ENCODE measurements at regions not wholly inside any gene's neighbourhood (a gene's known extent, or its start where the extent isn't known, plus 50 kb on each side); places are given as distances from the start of the nearest gene placed in this dataset.

DNA sequence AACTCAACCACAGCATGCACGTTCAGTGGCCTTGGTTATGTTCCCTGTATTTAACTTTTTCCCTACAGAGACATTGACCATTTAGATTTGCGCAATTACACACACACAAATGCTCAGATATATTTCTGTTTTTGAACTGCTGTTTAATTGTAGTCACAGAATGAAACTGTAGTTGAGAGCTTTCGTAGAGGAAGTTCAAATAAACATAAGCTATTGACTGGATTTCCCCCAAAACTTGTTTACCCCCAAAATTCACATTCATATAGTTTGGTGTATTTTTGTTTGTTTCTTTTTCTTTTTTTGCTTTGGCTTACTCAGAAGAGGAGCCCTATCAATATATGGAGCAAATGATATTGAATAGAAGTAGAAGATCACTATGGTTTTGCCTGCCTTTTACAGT, 921.0 kb downstream of the ADGRL2 start:
- Mint-ChIP-seq H3K4me3 (no peak overlapping the region), H3K27ac (no peak overlapping the region), H3K36me3 (ENCODE audit: low read depth) (no peaks in the 10 kb centered on the region), H3K4me1 (ENCODE audit: low read depth) (no peaks in the 10 kb centered on the region), H3K9me3 (no peaks in the 10 kb centered on the region), H3K27me3 (ENCODE audit: low read depth) (no peaks in the 10 kb centered on the region)
- DNase-seq (ENCODE audit: low spot score) = no peak

DNA sequence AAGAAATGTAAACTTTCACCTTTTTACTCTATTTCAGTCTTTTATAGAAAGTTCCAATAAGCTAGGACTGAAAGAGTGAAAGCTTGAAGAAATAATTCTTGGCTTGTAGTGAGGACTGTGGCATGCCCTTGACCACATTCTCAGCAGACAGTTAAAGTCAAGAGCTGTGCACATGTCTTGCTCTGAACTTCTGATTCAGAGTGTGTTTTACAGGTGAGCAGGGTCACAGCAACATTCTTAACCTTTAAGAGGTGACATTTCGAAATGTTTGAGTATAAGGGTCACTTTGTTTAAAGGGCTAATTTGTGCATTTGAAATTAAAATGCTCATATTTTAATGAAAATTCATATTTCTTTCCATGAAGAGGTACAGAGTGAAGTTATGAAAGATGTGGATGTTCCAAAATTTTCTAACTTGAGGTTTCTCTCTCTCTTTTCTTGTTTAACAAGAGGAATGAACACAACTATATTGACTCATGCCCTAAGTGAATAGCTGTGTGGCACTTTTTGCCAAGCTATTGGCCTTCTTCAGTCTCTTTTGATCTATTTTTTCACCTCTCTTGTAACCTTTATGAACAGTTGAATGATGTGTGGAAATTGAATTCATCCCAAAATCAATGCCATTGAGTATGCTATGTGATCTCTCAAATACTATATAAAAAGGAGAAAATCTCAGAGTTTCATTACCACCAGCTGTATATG, 918.1 kb downstream of the ADGRL2 start:
- no peaks in the 10 kb centered on the region for H3K9me3 Mint-ChIP-seq
- no peaks in the 10 kb centered on the region for H3K36me3 Mint-ChIP-seq (ENCODE audit: low read depth)
- no peaks in the 10 kb centered on the region for H3K27me3 Mint-ChIP-seq (ENCODE audit: low read depth)
- no peak overlapping the region for H3K4me3 Mint-ChIP-seq
- no peak overlapping the region for H3K27ac Mint-ChIP-seq
- no peaks in the 10 kb centered on the region for H3K4me1 Mint-ChIP-seq (ENCODE audit: low read depth)
- no peak for DNase-seq (ENCODE audit: low spot score)

GRCh38 chr1:82710091-82710490, 909.4 kb downstream of the ADGRL2 start:
- no peaks in the 10 kb centered on the region for H3K4me1 Mint-ChIP-seq (ENCODE audit: low read depth)
- H3K36me3 Mint-ChIP-seq (ENCODE audit: low read depth) = no peaks in the 10 kb centered on the region
- H3K27ac Mint-ChIP-seq = no peak overlapping the region
- H3K27me3 Mint-ChIP-seq (ENCODE audit: low read depth) = no peaks in the 10 kb centered on the region
- no peak for DNase-seq (ENCODE audit: low spot score)
- H3K9me3 Mint-ChIP-seq = no peaks in the 10 kb centered on the region
- H3K4me3 Mint-ChIP-seq = no peak overlapping the region

- no peak overlapping the region for H3K27ac Mint-ChIP-seq
- no peak overlapping the region for H3K4me3 Mint-ChIP-seq
- no peaks in the 10 kb centered on the region for H3K4me1 Mint-ChIP-seq (ENCODE audit: low read depth)
- H3K9me3 Mint-ChIP-seq = no peaks in the 10 kb centered on the region
- H3K36me3 Mint-ChIP-seq (ENCODE audit: low read depth) = no peaks in the 10 kb centered on the region
- no peak for DNase-seq (ENCODE audit: low spot score)
- no peaks in the 10 kb centered on the region for H3K27me3 Mint-ChIP-seq (ENCODE audit: low read depth)
These were observed 906.9 kb downstream of the ADGRL2 start for GRCh38 chr1:82707681-82708080.

DNA sequence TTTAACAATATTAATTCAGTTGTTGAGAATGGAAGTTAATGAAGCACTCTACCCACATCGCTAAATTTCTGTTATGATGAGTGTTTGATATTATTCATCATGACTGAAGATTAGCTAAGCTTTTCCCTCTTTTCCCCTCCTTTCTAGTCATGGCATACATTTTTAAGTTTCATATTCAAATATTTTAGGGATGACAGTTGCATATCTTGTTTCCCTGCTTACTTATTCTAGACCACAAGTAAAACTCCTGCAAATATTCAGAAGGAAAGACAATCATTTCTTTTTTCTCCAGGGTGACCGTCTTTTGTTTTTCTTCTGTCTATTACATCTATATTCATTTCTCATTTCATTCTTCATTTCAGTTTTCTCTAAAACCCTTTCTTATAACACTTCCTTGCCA, 906.0 kb downstream of the ADGRL2 start:
- H3K36me3 Mint-ChIP-seq (ENCODE audit: low read depth) = no peaks in the 10 kb centered on the region
- no peaks in the 10 kb centered on the region for H3K9me3 Mint-ChIP-seq
- no peak overlapping the region for H3K4me3 Mint-ChIP-seq
- H3K27me3 Mint-ChIP-seq (ENCODE audit: low read depth) = no peaks in the 10 kb centered on the region
- no peak for DNase-seq (ENCODE audit: low spot score)
- H3K27ac Mint-ChIP-seq = no peak overlapping the region
- no peaks in the 10 kb centered on the region for H3K4me1 Mint-ChIP-seq (ENCODE audit: low read depth)

DNA sequence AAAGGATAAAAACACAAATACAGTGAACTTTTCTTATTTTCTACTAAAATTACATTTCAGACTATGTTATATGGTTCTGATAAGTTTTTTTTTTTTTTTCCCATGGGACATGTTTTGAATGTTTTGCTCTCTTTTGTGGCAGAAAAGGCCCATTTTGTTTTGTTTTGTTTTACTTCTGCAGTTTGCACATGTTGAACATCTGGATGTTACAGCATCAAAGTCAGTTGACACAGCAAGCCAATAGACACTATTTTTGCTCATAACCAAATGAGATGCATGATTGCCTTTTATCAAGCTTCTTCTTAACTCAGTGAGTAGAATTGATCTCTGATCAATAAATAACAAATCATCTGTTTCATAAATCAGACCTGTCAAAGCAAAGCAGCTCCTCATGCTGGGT, 904.2 kb downstream of the ADGRL2 start:
- Mint-ChIP-seq H3K9me3 (no peaks in the 10 kb centered on the region), H3K4me1 (ENCODE audit: low read depth) (no peaks in the 10 kb centered on the region), H3K4me3 (no peak overlapping the region), H3K27ac (no peak overlapping the region), H3K36me3 (ENCODE audit: low read depth) (no peaks in the 10 kb centered on the region), H3K27me3 (ENCODE audit: low read depth) (no peaks in the 10 kb centered on the region)
- no peak for DNase-seq (ENCODE audit: low spot score)

DNA sequence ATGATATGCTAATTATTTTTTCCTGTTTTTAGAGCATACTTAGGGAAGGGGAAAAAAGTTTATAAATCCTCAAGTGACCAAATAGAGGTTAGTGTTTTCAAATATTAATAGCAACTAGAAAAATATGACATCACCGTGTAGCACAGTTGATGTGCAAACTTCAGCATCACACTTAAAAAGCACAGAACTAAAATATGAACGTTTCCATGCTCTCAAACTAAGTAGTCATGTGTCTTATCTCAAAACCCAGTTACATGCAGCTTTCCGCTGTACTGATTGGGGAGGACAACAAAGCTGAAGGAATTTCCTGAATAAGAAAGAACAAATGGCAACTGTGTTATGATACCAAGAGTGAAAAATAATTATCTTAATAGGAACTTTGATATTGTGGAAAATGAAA, 903.7 kb downstream of the ADGRL2 start:
- H3K4me3 Mint-ChIP-seq = no peak overlapping the region
- DNase-seq (ENCODE audit: low spot score) = no peak
- no peaks in the 10 kb centered on the region for H3K4me1 Mint-ChIP-seq (ENCODE audit: low read depth)
- no peaks in the 10 kb centered on the region for H3K36me3 Mint-ChIP-seq (ENCODE audit: low read depth)
- no peak overlapping the region for H3K27ac Mint-ChIP-seq
- no peaks in the 10 kb centered on the region for H3K9me3 Mint-ChIP-seq
- H3K27me3 Mint-ChIP-seq (ENCODE audit: low read depth) = no peaks in the 10 kb centered on the region

GRCh38 chr1:82703951-82704350, 903.2 kb downstream of the ADGRL2 start:
- no peak for DNase-seq (ENCODE audit: low spot score)

GRCh38 chr1:82700476-82700875, 899.7 kb downstream of the ADGRL2 start:
- H3K27ac Mint-ChIP-seq = no peak overlapping the region
- peaks cover 2% of the 10 kb centered on the region for H3K4me1 Mint-ChIP-seq (ENCODE audit: low read depth)
- no peaks in the 10 kb centered on the region for H3K27me3 Mint-ChIP-seq (ENCODE audit: low read depth)
- no peaks in the 10 kb centered on the region for H3K36me3 Mint-ChIP-seq (ENCODE audit: low read depth)
- H3K4me3 Mint-ChIP-seq = no peak overlapping the region
- no peak for DNase-seq (ENCODE audit: low spot score)
- H3K9me3 Mint-ChIP-seq = no peaks in the 10 kb centered on the region

More at GRCh38 chr1:82703951-82704350, 903.2 kb downstream of the ADGRL2 start:
- no peaks in the 10 kb centered on the region for H3K9me3 Mint-ChIP-seq
- H3K36me3 Mint-ChIP-seq (ENCODE audit: low read depth) = no peaks in the 10 kb centered on the region
- H3K27ac Mint-ChIP-seq = no peak overlapping the region
- no peak overlapping the region for H3K4me3 Mint-ChIP-seq
- no peaks in the 10 kb centered on the region for H3K4me1 Mint-ChIP-seq (ENCODE audit: low read depth)
- H3K27me3 Mint-ChIP-seq (ENCODE audit: low read depth) = no peaks in the 10 kb centered on the region

GRCh38 chr1:82697965-82698364, 897.2 kb downstream of the ADGRL2 start:
- Mint-ChIP-seq H3K36me3 (ENCODE audit: low read depth) (no peaks in the 10 kb centered on the region), H3K4me1 (ENCODE audit: low read depth) (peaks cover 2% of the 10 kb centered on the region), H3K27ac (no peak overlapping the region), H3K4me3 (no peak overlapping the region), H3K9me3 (no peaks in the 10 kb centered on the region), H3K27me3 (ENCODE audit: low read depth) (no peaks in the 10 kb centered on the region)
- DNase-seq (ENCODE audit: low spot score) = no peak

- Mint-ChIP-seq H3K27me3 (ENCODE audit: low read depth) (no peaks in the 10 kb centered on the region), H3K36me3 (ENCODE audit: low read depth) (no peaks in the 10 kb centered on the region), H3K27ac (no peak overlapping the region), H3K4me3 (no peak overlapping the region), H3K9me3 (peaks cover 3% of the 10 kb centered on the region), H3K4me1 (ENCODE audit: low read depth) (peaks cover 2% of the 10 kb centered on the region)
- DNase-seq (ENCODE audit: low spot score) = no peak
These were observed 894.7 kb downstream of the ADGRL2 start for GRCh38 chr1:82695443-82695842.

DNA sequence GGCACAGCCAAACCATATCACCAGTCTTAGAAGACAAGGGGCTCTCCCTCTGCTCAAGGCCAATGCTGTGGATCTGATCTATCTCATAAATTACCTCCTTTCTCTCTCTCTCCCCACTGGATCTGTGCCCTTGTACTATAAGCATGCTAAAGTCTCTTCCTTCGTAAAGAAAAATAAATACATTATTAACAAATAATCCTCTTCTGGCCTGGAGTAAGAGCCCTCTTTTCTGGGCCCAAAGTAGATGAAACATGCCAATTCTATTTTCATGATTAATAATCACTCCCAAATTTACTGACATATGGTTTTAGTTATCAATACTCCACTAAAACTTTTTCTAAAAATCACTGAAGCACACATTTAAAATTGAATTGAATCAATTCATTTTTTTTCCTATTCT, 889.7 kb downstream of the ADGRL2 start:
- no peak overlapping the region for H3K27ac Mint-ChIP-seq
- no peak overlapping the region for H3K4me3 Mint-ChIP-seq
- DNase-seq (ENCODE audit: low spot score) = no peak
- H3K4me1 Mint-ChIP-seq (ENCODE audit: low read depth) = no peaks in the 10 kb centered on the region
- H3K27me3 Mint-ChIP-seq (ENCODE audit: low read depth) = no peaks in the 10 kb centered on the region
- peaks cover 11% of the 10 kb centered on the region for H3K9me3 Mint-ChIP-seq
- no peaks in the 10 kb centered on the region for H3K36me3 Mint-ChIP-seq (ENCODE audit: low read depth)

GRCh38 chr1:82689217-82689616, 888.5 kb downstream of the ADGRL2 start:
- no peak overlapping the region for H3K27ac Mint-ChIP-seq
- DNase-seq (ENCODE audit: low spot score) = no peak
- H3K27me3 Mint-ChIP-seq (ENCODE audit: low read depth) = no peaks in the 10 kb centered on the region
- no peaks in the 10 kb centered on the region for H3K4me1 Mint-ChIP-seq (ENCODE audit: low read depth)
- H3K4me3 Mint-ChIP-seq = no peak overlapping the region
- H3K36me3 Mint-ChIP-seq (ENCODE audit: low read depth) = no peaks in the 10 kb centered on the region
- peaks cover 11% of the 10 kb centered on the region for H3K9me3 Mint-ChIP-seq

GRCh38 chr1:82686774-82687173, 886.0 kb downstream of the ADGRL2 start:
- H3K27me3 Mint-ChIP-seq (ENCODE audit: low read depth) = no peaks in the 10 kb centered on the region
- H3K9me3 Mint-ChIP-seq = peaks cover 11% of the 10 kb centered on the region
- no peak overlapping the region for H3K4me3 Mint-ChIP-seq
- DNase-seq (ENCODE audit: low spot score) = no peak
- no peaks in the 10 kb centered on the region for H3K4me1 Mint-ChIP-seq (ENCODE audit: low read depth)
- no peaks in the 10 kb centered on the region for H3K36me3 Mint-ChIP-seq (ENCODE audit: low read depth)
- no peak overlapping the region for H3K27ac Mint-ChIP-seq

DNA sequence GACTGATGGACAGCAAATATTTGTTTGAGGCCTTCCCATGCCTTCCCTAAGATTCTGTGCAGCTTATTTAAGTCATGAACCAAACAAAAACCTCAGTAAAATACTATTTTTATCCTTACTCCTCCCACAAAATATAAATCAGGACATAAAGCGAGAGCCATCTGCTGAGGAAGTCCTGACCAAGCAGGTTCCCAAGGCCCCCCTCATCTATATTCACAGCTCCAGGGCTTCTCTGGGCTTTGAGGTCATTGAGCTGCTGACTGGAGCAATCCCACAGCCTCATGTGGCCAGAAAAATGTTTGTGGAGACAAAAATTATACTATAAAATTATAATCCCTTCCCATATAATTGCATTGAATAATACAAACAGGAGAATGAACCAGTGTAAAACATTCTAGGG, 846.2 kb downstream of the ADGRL2 start:
- Mint-ChIP-seq H3K9me3 (no peaks in the 10 kb centered on the region), H3K27ac (no peak overlapping the region), H3K27me3 (ENCODE audit: low read depth) (no peaks in the 10 kb centered on the region), H3K4me1 (ENCODE audit: low read depth) (no peaks in the 10 kb centered on the region), H3K36me3 (ENCODE audit: low read depth) (no peaks in the 10 kb centered on the region), H3K4me3 (no peak overlapping the region)
- DNase-seq (ENCODE audit: low spot score) = no peak

Measured in T-helper 2 cell treated with Interferon-gamma antibody and Interleukin-4, amounts not matched to agents 5 μg/mL and 100 μg/mL, for 36 hours (primary cell).